GM13977 (cell line): ENCODE measurements at regions not wholly inside any gene's neighbourhood (a gene's known extent, or its start where the extent isn't known, plus 50 kb on each side); places are given as distances from the start of the nearest gene placed in this dataset.

Experiments
- DNase-seq: peaks from one replicate; pipeline ENCODE4 v3.0.0; 2012; ENCODE audit warnings: low spot score
- CTCF ChIP-seq: IDR thresholded peaks from 2 replicates; pipeline ENCODE4 v1.5.1; 2012; ENCODE audit warnings: mild to moderate bottlenecking, control low read depth; ENCODE audit not compliant: insufficient read depth; ENCODE audit errors: extremely low read depth, missing control alignments
- in situ Hi-C: fragments of 300-500 bp; cut with MboI; formaldehyde crosslinking; loops from one replicate; pipeline ENCODE4 v1.12.0; 2022; ENCODE audit warnings: low sequenced_read_pairs, low pct_unique_long_range_greater_than_20kb, mixed read lengths, inconsistent platforms; ENCODE audit not compliant: unreplicated experiment

- no peak for TF ChIP-seq CTCF
- in situ Hi-C loops, result no loop called here
- no peak for DNase-seq
Observed at GRCh38 chr1:209379280-209379679, 204.2 kb upstream of the CAMK1G start.

GRCh38 chr1:209380420-209380819 lies 203.1 kb upstream of the CAMK1G start:
- no peak for TF ChIP-seq CTCF
- no peak for DNase-seq
- in situ Hi-C loops, result no loop called here

- in situ Hi-C loops, result no loop called here
- no peak for TF ChIP-seq CTCF
- DNase-seq, result no peak
Observed at GRCh38 chr1:209382231-209383100, 201.0 kb upstream of the CAMK1G start.

- in situ Hi-C loops, result no loop called here
- DNase-seq, result no peak
- TF ChIP-seq CTCF, result no peak
Observed at GRCh38 chr1:209383422-209383821, 200.1 kb upstream of the CAMK1G start.

GRCh38 chr1:209383907-209384709 lies 199.4 kb upstream of the CAMK1G start:
- TF ChIP-seq CTCF, result no peak
- in situ Hi-C loops, result no loop called here

GRCh38 chr1:209384710-209385550 lies 198.6 kb upstream of the CAMK1G start:
- no peak for TF ChIP-seq CTCF
- DNase-seq, result no peak
- in situ Hi-C loops, result no loop called here

More at GRCh38 chr1:209383907-209384709, 199.4 kb upstream of the CAMK1G start:
- no peak for DNase-seq
